ENCODE measurements at regions not wholly inside any gene's neighbourhood (a gene's known extent, or its start where the extent isn't known, plus 50 kb on each side); places are given as distances from the start of the nearest gene placed in this dataset.

- Histone ChIP-seq H3K4me3 (ENCODE audit: low read depth, low read length) (no peak overlapping the region), H3K9me3 (ENCODE audit: control insufficient read depth, insufficient read depth, low read length) (no peaks in the 10 kb centered on the region), H3K27me3 (ENCODE audit: control insufficient read depth, insufficient read depth, low read length) (no peaks in the 10 kb centered on the region), H3K27ac (ENCODE audit: low read depth, low read length) (no peak overlapping the region)
- TF ChIP-seq, protein P1, sequence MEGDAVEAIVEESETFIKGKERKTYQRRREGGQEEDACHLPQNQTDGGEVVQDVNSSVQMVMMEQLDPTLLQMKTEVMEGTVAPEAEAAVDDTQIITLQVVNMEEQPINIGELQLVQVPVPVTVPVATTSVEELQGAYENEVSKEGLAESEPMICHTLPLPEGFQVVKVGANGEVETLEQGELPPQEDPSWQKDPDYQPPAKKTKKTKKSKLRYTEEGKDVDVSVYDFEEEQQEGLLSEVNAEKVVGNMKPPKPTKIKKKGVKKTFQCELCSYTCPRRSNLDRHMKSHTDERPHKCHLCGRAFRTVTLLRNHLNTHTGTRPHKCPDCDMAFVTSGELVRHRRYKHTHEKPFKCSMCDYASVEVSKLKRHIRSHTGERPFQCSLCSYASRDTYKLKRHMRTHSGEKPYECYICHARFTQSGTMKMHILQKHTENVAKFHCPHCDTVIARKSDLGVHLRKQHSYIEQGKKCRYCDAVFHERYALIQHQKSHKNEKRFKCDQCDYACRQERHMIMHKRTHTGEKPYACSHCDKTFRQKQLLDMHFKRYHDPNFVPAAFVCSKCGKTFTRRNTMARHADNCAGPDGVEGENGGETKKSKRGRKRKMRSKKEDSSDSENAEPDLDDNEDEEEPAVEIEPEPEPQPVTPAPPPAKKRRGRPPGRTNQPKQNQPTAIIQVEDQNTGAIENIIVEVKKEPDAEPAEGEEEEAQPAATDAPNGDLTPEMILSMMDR (IDR thresholded peaks at IDR 0.05; ENCODE audit: low read depth, low read length): no peak
- ChIA-PET CTCF (no interaction called here), POLR2A (no interaction called here)
- DNase-seq (ENCODE audit: low read depth, low spot score): no peak
These were observed 583.5 kb downstream of the DOK5 start for GRCh38 chr20:55058938-55059337.

DNA sequence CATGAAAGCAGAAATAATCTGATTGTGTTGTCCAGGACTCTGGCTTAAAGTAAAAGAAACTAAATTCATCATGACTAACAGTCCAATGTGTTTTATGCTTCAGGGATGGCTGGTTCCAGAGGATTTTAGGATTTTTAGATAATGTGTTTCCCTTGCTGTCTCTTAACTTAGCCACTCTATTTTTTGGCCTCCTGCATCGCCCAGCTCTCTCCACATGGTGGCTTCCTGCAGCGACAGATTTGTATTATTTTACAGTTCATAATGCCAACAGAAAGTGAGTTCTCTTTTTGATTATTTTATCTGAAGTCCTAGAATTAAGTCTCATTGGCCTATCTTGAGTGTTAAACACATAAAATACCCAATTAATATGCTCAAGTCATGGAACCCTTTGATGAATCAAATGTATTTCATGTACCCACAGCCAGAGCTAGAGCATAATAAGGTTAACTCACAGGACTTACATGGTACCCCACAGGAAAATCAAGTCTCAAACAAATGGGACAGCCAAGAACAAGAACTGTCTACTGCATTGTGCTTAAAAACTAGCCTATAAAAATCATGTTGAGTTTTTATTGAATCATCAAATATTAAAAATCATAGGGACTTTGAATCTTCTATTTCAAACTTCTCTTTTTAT, 582.5 kb downstream of the DOK5 start:
- Histone ChIP-seq H3K27me3 (ENCODE audit: control insufficient read depth, insufficient read depth, low read length) (no peaks in the 10 kb centered on the region), H3K9me3 (ENCODE audit: control insufficient read depth, insufficient read depth, low read length) (no peaks in the 10 kb centered on the region), H3K4me3 (ENCODE audit: low read depth, low read length) (no peak overlapping the region), H3K27ac (ENCODE audit: low read depth, low read length) (no peak overlapping the region)
- TF ChIP-seq, protein P1 (IDR thresholded peaks at IDR 0.05; ENCODE audit: low read depth, low read length): no peak
- CTCF ChIA-PET: no interaction called here
- POLR2A ChIA-PET: no interaction called here
- no peak for DNase-seq (ENCODE audit: low read depth, low spot score)

DNA sequence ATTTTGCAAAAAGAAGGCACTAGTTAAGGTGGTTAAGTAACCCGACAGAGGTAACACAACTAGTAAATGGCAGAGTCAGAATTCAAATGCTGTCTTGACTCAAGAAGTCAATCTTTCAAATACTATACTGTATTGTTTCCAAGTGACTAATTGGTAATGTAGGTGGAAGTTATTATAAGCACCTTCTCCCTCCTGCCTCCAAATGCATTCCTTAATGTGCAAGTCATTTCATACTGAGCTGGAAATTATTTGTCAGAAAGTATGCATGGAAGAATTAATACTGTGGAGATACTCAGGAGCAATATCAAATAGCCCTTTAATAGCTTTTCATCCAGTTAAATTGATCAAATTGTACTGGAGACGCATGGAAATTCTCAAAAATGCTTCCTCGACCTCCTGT, 579.1 kb downstream of the DOK5 start:
- no peaks in the 10 kb centered on the region for H3K27me3 ChIP-seq (ENCODE audit: control insufficient read depth, insufficient read depth, low read length)
- H3K9me3 ChIP-seq (ENCODE audit: control insufficient read depth, insufficient read depth, low read length): peaks cover 8% of the 10 kb centered on the region; the same call in 1 of the 2 replicates
- H3K4me3 ChIP-seq (ENCODE audit: low read depth, low read length): no peak overlapping the region
- no peak for DNase-seq (ENCODE audit: low read depth, low spot score)
- no peak overlapping the region for H3K27ac ChIP-seq (ENCODE audit: low read depth, low read length)
- TF ChIP-seq, protein P1 (IDR thresholded peaks at IDR 0.05; ENCODE audit: low read depth, low read length): no peak
- POLR2A ChIA-PET: no interaction called here
- CTCF ChIA-PET: no interaction called here

DNA sequence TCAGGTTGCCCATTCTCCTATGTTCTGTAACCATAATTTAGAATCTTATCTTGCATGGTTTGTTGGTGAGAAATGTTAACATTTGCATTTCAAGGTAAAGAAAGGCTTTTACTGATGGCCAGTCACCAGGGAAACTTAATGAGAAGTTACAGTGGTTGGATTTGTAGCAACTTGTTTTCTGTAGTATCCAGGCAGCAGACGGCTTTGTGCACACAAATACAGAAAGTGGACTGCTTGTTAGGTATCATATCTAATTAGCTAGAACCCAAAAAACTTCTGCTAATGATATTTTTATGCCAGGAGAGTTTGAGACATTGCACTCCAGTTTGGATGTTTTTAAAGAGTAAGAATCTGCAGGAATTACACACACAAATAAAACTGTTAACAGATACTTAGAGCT, 578.0 kb downstream of the DOK5 start:
- no peak for DNase-seq (ENCODE audit: low read depth, low spot score)
- CTCF ChIA-PET: no interaction called here
- Histone ChIP-seq H3K9me3 (ENCODE audit: control insufficient read depth, insufficient read depth, low read length) (peaks cover 8% of the 10 kb centered on the region; the same call in 1 of the 2 replicates), H3K27ac (ENCODE audit: low read depth, low read length) (no peak overlapping the region), H3K27me3 (ENCODE audit: control insufficient read depth, insufficient read depth, low read length) (no peaks in the 10 kb centered on the region), H3K4me3 (ENCODE audit: low read depth, low read length) (no peak overlapping the region)
- POLR2A ChIA-PET: no interaction called here
- TF ChIP-seq, protein P1 (IDR thresholded peaks at IDR 0.05; ENCODE audit: low read depth, low read length): no peak

GRCh38 chr20:55052459-55052858, 577.1 kb downstream of the DOK5 start:
- DNase-seq (ENCODE audit: low read depth, low spot score): no peak
- TF ChIP-seq, protein P1 (IDR thresholded peaks at IDR 0.05; ENCODE audit: low read depth, low read length): no peak
- H3K27ac ChIP-seq (ENCODE audit: low read depth, low read length): no peak overlapping the region
- peaks cover 8% of the 10 kb centered on the region; the same call in 1 of the 2 replicates for H3K9me3 ChIP-seq (ENCODE audit: control insufficient read depth, insufficient read depth, low read length)
- no peak overlapping the region for H3K4me3 ChIP-seq (ENCODE audit: low read depth, low read length)
- ChIA-PET POLR2A (no interaction called here), CTCF (no interaction called here)
- no peaks in the 10 kb centered on the region for H3K27me3 ChIP-seq (ENCODE audit: control insufficient read depth, insufficient read depth, low read length)

Data from AG04450 (cell line).